K562 (cell line): ENCODE measurements at regions not wholly inside any gene's neighbourhood (a gene's known extent, or its start where the extent isn't known, plus 50 kb on each side); places are given as distances from the start of the nearest gene placed in this dataset.

Source experiments
- ATAC-seq: fragments of 200-7000 bp; cut with Tn5 transposase; 3 replicates; pipeline ENCODE4 v1.9.1; 2020; ENCODE audit warnings: moderate library complexity
- BruUV-seq: library from RNA; stranded (reverse); fragments of 400-500 nt; replicated peaks from 2 replicates; lab custom pipeline; 2021; lab: Mats Ljungman, UMichigan
- CTCF ChIA-PET: fragments of 300-600 bp; formaldehyde crosslinking; extraction: SDS; loops from one replicate; lab custom pipeline; 2021; ENCODE audit warnings: low intra/inter-chr PET ratio; lab: Yijun Ruan, JAX
- POLR2A ChIA-PET: fragments of 300-600, 350-650 bp; sonication (Branson Sonifier 250); formaldehyde crosslinking; extraction: SDS; loops from one replicate; lab custom pipeline; 2021; ENCODE audit warnings: antibody characterized with exemption, inconsistent platforms; lab: Yijun Ruan, JAX
- DNase-seq, 4 experiments: peaks; one replicate each; pipeline versions ENCODE4 v3.0.0 to v3.0.0-alpha.2; 2011 to 2018; ENCODE audit warnings: low spot score in 3 of 4, mixed read lengths in 3 of 4; ENCODE audit errors: extremely low read depth in 1 of 4
- FAIRE-seq: peaks from 2 replicates; lab custom pipeline; 2011; peaks lifted over from hg19 to GRCh38; lab: Jason Lieb, UNC
- H2AFZ ChIP-seq: 2 replicates; pipeline ENCODE4 v1.6.0; 2011; ENCODE audit warnings: low read depth, low read length, control low read depth, inconsistent platforms
- H3K27ac ChIP-seq: fragments of 200-600 bp; 3 replicates; pipeline ENCODE4 v1.8.0; 2011; ENCODE audit warnings: low read depth, mild to moderate bottlenecking, control low read depth, inconsistent platforms, low read length, moderate library complexity, mixed read lengths; ENCODE audit errors: extremely low read depth
- H3K27me3 ChIP-seq, 2 experiments: fragments of 300-600 bp in 1 of 2; 2 replicates in 1 of 2; 3 replicates in 1 of 2; pipeline versions ENCODE4 v1.6.0 to v1.8.0; 2011; ENCODE audit warnings: inconsistent platforms in 2 of 2, low read length in 2 of 2, mild to moderate bottlenecking in 1 of 2, mixed read lengths in 1 of 2, moderate library complexity in 1 of 2; ENCODE audit not compliant: control insufficient read depth in 2 of 2, insufficient read depth in 2 of 2
- H3K36me3 ChIP-seq: fragments of 300-600 bp; 3 replicates; pipeline ENCODE4 v1.8.0; 2011; ENCODE audit warnings: mild to moderate bottlenecking, low read length, inconsistent platforms; ENCODE audit not compliant: control insufficient read depth, insufficient read depth
- H3K4me1 ChIP-seq, 2 experiments: fragments of 200-600 bp in 1 of 2; replicated peaks in 1 of 2; 2 replicates in 1 of 2; 3 replicates in 1 of 2; pipeline versions ENCODE4 v1.5.1 to v1.8.0; 2011; ENCODE audit warnings: inconsistent platforms in 2 of 2, low read length in 2 of 2, mild to moderate bottlenecking in 1 of 2, mixed read lengths in 1 of 2, moderate library complexity in 1 of 2; ENCODE audit not compliant: control insufficient read depth in 2 of 2, insufficient read depth in 2 of 2
- H3K4me2 ChIP-seq: 2 replicates; pipeline ENCODE4 v1.6.1; 2011; ENCODE audit warnings: low read length, control low read depth, inconsistent platforms, mixed read lengths; ENCODE audit not compliant: insufficient read depth
- H3K4me3 ChIP-seq: fragments of 200-600 bp; sonication (generic), shearing (Covaris generic); 2 replicates; pipeline ENCODE4 v1.5.1; 2016; ENCODE audit warnings: control low read depth, inconsistent platforms
- H3K79me2 ChIP-seq: fragments of 200-600 bp; 3 replicates; pipeline ENCODE4 v1.8.0; 2011; ENCODE audit warnings: low read length, inconsistent platforms; ENCODE audit not compliant: control insufficient read depth, insufficient read depth
- H3K9ac ChIP-seq, 2 experiments: 2 replicates each; pipeline versions ENCODE4 v1.6.0 to v1.6.1; 2011; ENCODE audit warnings: low read depth in 2 of 2, low read length in 2 of 2, control low read depth in 1 of 2, inconsistent platforms in 1 of 2, mild to moderate bottlenecking in 1 of 2, mixed read lengths in 1 of 2; ENCODE audit not compliant: insufficient read depth in 1 of 2
- H3K9me1 ChIP-seq: one replicate; pipeline ENCODE4 v1.6.0; 2011; ENCODE audit warnings: inconsistent platforms, mild to moderate bottlenecking, low read length, moderate library complexity; ENCODE audit not compliant: control insufficient read depth, insufficient read depth
- H3K9me3 ChIP-seq: replicated peaks from 2 replicates; pipeline ENCODE4 v1.5.1; 2011; ENCODE audit warnings: low read depth, low read length, inconsistent platforms; ENCODE audit not compliant: control insufficient read depth, insufficient read depth
- H4K20me1 ChIP-seq: replicated peaks from 2 replicates; pipeline ENCODE4 v1.6.1; 2011; ENCODE audit warnings: low read length, inconsistent platforms, mixed read lengths; ENCODE audit not compliant: control insufficient read depth, insufficient read depth
- CTBP1 ChIP-seq: fragments of 450-650 bp; IDR thresholded peaks from 2 replicates; pipeline ENCODE4 v1.6.1; 2016; ENCODE audit warnings: borderline replicate concordance
- ETV1 ChIP-seq: fragments of 450-650 bp; conservative IDR thresholded peaks from 2 replicates; pipeline ENCODE4 v1.6.1; 2016; ENCODE audit warnings: missing genetic modification characterization, control low read depth, low read depth, missing compliant biosample characterization
- HDAC2 ChIP-seq: fragments of 450-650 bp; IDR thresholded peaks from 2 replicates; pipeline ENCODE4 v1.6.1; 2016; ENCODE audit warnings: mild to moderate bottlenecking
- HLTF ChIP-seq: fragments of 450-650 bp; IDR thresholded peaks from 2 replicates; pipeline ENCODE4 v1.6.1; 2016
- KDM5B ChIP-seq: fragments of 200-600 bp; sonication (generic); IDR thresholded peaks from 2 replicates; pipeline ENCODE4 v1.6.1; 2012; ENCODE audit warnings: low read depth, mild to moderate bottlenecking, moderate library complexity, low read length, control low read depth, inconsistent platforms; ENCODE audit not compliant: insufficient replicate concordance
- MEIS2 ChIP-seq: fragments of 450-650 bp; IDR thresholded peaks from 2 replicates; pipeline ENCODE4 v1.6.1; 2014; ENCODE audit warnings: mild to moderate bottlenecking; ENCODE audit not compliant: partially characterized antibody
- NR1H2 ChIP-seq: sonication (generic); formaldehyde crosslinking; IDR thresholded peaks from 2 replicates; pipeline ENCODE4 v1.4.0; 2020; ENCODE audit warnings: mild to moderate bottlenecking, missing genetic modification reagents
- NRF1 ChIP-seq, 2 experiments: fragments of 450-650 bp; IDR thresholded peaks in 1 of 2; conservative IDR thresholded peaks in 1 of 2; 2 replicates each; pipeline ENCODE4 v1.6.1; 2014; ENCODE audit warnings: mild to moderate bottlenecking in 2 of 2
- PBX2 ChIP-seq, 2 experiments: IDR thresholded peaks in 1 of 2; conservative IDR thresholded peaks in 1 of 2; 2 replicates each; pipeline ENCODE4 v1.6.1; 2016; ENCODE audit warnings: low read depth in 2 of 2, mild to moderate bottlenecking in 1 of 2, missing compliant biosample characterization in 1 of 2, missing genetic modification characterization in 1 of 2, moderate library complexity in 1 of 2
- PHF20 ChIP-seq: fragments of 450-650 bp; IDR thresholded peaks from 2 replicates; pipeline ENCODE4 v1.6.1; 2018; ENCODE audit not compliant: partially characterized antibody
- PHF21A ChIP-seq: fragments of 450-650 bp; IDR thresholded peaks from 2 replicates; pipeline ENCODE4 v1.6.1; 2017; ENCODE audit warnings: low read depth, borderline replicate concordance
- PKNOX1 ChIP-seq: fragments of 450-650 bp; IDR thresholded peaks from 2 replicates; pipeline ENCODE4 v1.6.1; 2016
- RCOR1 ChIP-seq, 2 experiments: IDR thresholded peaks; 2 replicates each; pipeline ENCODE4 v1.6.1; 2012; ENCODE audit warnings: low read depth in 2 of 2, low read length in 2 of 2, borderline replicate concordance in 1 of 2, improper control_type of control experiment in 1 of 2
- RFX1 ChIP-seq: fragments of 450-650 bp; IDR thresholded peaks from 2 replicates; pipeline ENCODE4 v1.6.1; 2016; ENCODE audit warnings: mild to moderate bottlenecking, moderate library complexity
- RUNX1 ChIP-seq: sonication (generic); IDR thresholded peaks from 2 replicates; pipeline ENCODE4 v1.6.1; 2016; ENCODE audit warnings: antibody characterized with exemption, low read depth
- ZBTB17 ChIP-seq: fragments of 450-650 bp; formaldehyde crosslinking; IDR thresholded peaks from 2 replicates; pipeline ENCODE4 v1.4.0; 2020; ENCODE audit warnings: mild to moderate bottlenecking
- ZNF766 ChIP-seq: fragments of 200-800 bp; sonication (Bioruptor generic); conservative IDR thresholded peaks from 2 replicates; pipeline ENCODE4 v1.6.1; 2016; ENCODE audit warnings: missing genetic modification characterization, missing compliant biosample characterization
- WGBS: fragments of 100-300 bp; shearing (Covaris generic); methylation state at CpG from one replicate; pipeline ENCODE4 v1.1.6; 2016; ENCODE audit warnings: low coverage, mixed read lengths; ENCODE audit not compliant: insufficient coverage; ENCODE audit errors: missing lambda C conversion rate; 5-methylcytosine and 5-hydroxymethylcytosine counted together
- in situ Hi-C: fragments of 300-500 bp; cut with MboI; formaldehyde crosslinking; loops from 4 replicates; pipeline ENCODE4 v1.15.0; 2018; ENCODE audit warnings: inconsistent platforms, mixed read lengths
- intact Hi-C: fragments of 100-400 bp; cut with micrococcal nuclease; formaldehyde crosslinking; loops from 2 replicates; pipeline ENCODE4 v1.14.2; 2022

- 4% methylated on average over 2 of the region's 2 CpGs for WGBS
- H3K4me3 ChIP-seq, result no peak overlapping the region
- ChIA-PET POLR2A (interaction anchor here (0.6 to 0.9 kb wide), 2 partner anchors 8 to 112 kb away, joined by 4 read pairs; no protein-coding TSS in a partner anchor), CTCF (no interaction called here)
- TF ChIP-seq NR1H2, result no peak
- TF ChIP-seq PKNOX1, result peak; percentile 70
- no peak for TF ChIP-seq NRF1 (conservative IDR thresholded peaks at IDR 0.05 in 1 of 2, IDR thresholded peaks at IDR 0.05 in 1 of 2)
- TF ChIP-seq CTBP1, result 0 out of 2 replicates have a peak, but pooled peaks have one; percentile 14
- TF ChIP-seq HLTF, result no peak
- no peak for TF ChIP-seq PHF20
- no peak for TF ChIP-seq ZBTB17 (CRISPR knock-in tag)
- TF ChIP-seq ZNF766 (CRISPR knock-in tag), result no peak
- TF ChIP-seq PHF21A, result no peak
- no peak for TF ChIP-seq HDAC2
- TF ChIP-seq KDM5B, result no peak
- no peak for TF ChIP-seq RCOR1 (IDR thresholded peaks at IDR 0.05; ENCODE audit: borderline replicate concordance in 1 of 2, low read depth in 2 of 2, low read length in 2 of 2)
- TF ChIP-seq ETV1 (tag), result no peak
- TF ChIP-seq RFX1, result peak; percentile 49
- no peak for TF ChIP-seq RUNX1
- peak; percentile 65 for TF ChIP-seq MEIS2
- TF ChIP-seq PBX2 (CRISPR knock-in tag; IDR thresholded peaks at IDR 0.05; ENCODE audit: low read depth), result no peak
- TF ChIP-seq PBX2 (tag; conservative IDR thresholded peaks at IDR 0.05; ENCODE audit: low read depth), result peak; percentile 40; the same call in 1 of the 2 replicates
- H3K4me1 ChIP-seq, result no peaks in the 10 kb centered on the region
- H3K9me1 ChIP-seq, result no peaks in the 10 kb centered on the region
- intact Hi-C loops (no loop called here), in situ Hi-C loops (no loop called here)
- no peak overlapping the region for H3K27ac ChIP-seq
- no peaks in the 10 kb centered on the region for H3K36me3 ChIP-seq
- H3K27me3 ChIP-seq, result no peaks in the 10 kb centered on the region
- ATAC-seq (peak; percentile 82), FAIRE-seq (peak; percentile 69), DNase-seq (peak in 1 of 4 experiments; percentile 32)
- no TSS peak for BruUV-seq
- H2AFZ ChIP-seq, result no peak overlapping the region
- no peaks in the 10 kb centered on the region for H3K9me3 ChIP-seq
- H3K9ac ChIP-seq, result no peak overlapping the region
- H4K20me1 ChIP-seq, result no peaks in the 10 kb centered on the region
- no peak overlapping the region for H3K4me2 ChIP-seq
- H3K79me2 ChIP-seq, result no peaks in the 10 kb centered on the region
Observed at GRCh38 chr7:22920672-22921071, 93.3 kb downstream of the HYCC1 start.
